HG03095 (cell line): ENCODE measurements at regions not wholly inside any gene's neighbourhood (a gene's known extent, or its start where the extent isn't known, plus 50 kb on each side); places are given as distances from the start of the nearest gene placed in this dataset.
"Not testable (repeated sequence)": the region's sequence is repeated elsewhere in the genome, so short reads cannot be mapped to it uniquely, and the experiment has no call there.

Experiments
- ATAC-seq: cut with Tn5 transposase; IDR thresholded peaks from one replicate; pipeline ENCODE4 v1.9.1; 2021; ENCODE audit warnings: moderate library complexity; ENCODE audit not compliant: unreplicated experiment

DNA sequence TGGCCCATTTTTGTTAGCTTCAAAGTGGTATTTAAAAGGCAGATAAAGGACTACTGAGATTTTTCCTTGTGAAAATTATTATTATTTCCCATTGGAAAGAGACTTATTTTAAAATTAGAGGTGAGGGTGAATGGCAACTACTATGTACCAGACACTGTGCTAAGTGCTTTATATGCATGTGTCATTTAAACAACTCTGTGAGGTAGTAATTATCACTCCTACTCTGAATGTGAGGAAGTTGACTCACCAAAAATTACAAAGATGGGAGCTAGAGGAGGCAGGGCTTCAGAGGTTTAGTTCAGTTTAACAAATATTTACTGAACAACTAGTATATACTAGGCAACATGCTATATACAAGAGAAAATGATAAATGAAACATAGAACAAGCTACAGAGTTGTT, 78.2 kb downstream of the MSL3 start:
- ATAC-seq, result no peak

DNA sequence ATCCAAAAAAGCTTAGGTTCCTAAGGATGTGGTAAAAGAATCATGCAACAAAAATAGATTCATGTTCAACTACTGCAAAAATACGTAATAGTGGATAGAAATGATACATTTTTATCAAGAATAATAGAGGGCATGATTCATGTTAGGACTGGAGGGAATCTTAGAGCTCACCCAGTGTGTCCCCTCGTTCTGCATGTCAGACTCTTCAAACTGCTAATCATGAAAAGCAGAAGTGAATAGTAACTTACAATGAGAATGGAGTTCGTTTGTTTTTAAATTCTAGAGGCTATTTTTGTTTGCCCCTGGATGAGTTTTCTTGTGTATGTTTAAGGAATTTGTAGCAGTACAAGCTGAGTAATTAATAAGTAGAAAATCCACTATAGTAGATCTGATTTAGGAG, 79.4 kb downstream of the MSL3 start:
- no peak for ATAC-seq

DNA sequence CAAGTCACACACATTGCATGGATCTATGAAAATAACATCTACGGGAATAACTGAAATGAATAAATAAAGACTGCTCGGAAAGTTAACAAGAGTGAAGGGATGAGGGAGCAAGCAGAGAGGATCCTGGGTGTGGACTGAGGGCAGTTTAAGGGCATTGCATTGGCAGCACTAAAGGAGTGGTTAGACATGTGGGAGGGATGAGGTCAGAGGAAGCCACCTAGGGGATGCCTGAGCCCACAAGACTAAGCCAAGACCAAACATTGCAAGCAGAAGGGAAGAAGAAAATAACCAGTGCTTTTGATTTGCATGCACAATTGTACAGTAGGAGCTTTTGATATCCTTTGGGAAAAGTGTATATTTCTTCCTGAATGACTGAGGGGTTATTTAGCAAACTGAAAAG, 106.1 kb downstream of the MSL3 start:
- ATAC-seq, result no peak

DNA sequence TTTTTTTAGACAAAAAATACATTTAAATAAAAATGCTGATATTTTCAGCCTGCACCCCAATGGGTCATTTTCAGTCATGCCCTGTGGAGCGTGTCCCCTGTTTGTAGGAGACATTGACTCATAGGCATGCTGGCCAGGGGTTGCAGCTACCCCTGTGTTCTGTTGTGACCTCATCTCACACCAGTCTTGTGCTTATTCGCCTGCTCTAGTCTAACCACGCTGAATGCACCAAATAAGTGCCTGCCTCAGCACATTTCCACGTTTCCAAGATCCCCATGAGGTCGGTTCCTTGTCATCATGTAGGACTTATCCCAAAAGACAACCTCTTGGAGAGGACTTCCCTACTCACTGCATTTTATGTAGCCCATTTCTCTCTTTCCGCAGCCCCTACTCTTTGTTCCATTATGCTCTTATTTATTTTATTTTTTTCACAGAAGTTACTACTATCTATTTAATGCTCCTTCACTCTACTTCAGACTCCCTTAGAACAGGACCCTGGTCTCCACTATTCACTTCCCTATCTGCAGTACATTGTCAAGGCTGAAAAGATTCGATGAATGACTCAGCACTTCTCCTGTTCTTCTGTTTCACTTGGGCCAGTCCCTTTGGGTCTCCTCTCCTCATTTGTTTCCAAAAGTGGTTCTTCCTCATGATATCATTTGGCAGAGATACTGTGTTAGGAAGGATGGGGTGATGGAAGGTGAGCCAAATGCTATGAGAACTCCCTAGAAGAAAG, 109.7 kb downstream of the MSL3 start:
- no peak for ATAC-seq

DNA sequence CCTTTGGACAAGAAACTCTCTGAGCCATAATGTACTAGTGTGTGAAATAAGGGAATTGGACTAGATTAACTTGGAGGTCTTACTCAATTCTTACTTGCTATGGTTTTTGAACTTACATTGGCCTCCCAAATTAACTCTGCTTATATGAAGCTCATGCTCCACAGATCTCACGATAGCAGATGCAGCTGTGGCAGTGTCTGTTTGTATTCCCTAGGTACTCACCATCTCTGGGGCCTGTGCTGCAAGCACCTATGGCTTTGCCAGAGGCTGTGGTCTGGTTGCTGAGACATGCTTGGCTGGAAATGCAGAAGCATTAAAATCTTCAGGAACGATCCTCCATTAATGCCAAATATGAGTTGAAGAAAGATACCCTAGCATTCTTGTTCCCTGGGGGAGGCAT, 112.8 kb downstream of the MSL3 start:
- no peak for ATAC-seq

DNA sequence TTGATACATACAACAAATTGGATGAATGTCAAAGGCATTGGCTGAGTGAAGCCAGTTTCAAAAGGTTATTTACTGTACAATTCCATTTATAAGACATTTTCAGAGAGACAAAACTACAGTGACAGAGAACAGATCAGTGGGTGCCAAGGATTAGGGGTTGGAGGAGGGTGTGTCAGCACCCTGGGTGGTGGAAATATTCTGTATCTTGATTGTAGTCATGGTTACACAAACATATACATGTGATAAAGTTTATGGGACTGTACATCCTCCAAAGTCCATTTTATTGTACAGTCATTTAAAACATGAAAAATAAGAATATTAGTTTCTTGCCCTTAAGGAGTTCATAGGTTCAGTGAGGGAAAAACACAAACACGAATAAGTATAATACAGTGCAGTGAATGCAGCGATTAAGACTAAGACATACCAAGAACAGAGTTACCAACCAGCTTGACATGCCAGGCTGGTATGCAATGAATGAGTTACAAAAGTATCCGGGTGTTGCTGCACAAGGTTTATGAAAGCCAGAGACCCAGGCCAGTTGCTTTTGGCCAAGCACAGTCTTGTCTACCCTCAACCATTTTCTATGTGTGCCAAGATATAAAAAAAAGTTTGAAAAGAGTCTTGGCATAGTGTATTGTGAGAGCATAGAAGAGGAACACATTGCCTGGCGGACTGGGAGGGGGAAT, 123.6 kb downstream of the MSL3 start:
- no peak for ATAC-seq

DNA sequence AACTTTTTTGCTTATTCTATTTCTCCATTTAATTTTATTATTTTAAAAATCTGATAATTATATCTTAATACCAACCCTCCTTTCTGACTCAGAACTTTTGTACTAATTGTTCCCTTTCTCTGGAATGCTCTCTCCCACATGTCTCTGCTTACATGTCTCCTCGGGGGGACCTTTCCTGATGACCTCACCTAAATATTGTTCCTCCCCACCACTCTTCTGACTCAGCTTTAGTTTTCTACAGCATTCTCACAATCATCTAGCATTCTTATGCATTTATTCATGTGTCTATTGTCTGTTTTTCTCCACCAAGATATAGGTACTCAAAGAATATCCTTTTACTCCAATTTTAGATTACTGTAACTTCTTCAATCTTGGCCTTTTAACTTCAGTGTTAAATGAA, 128.7 kb downstream of the MSL3 start:
- no peak for ATAC-seq

DNA sequence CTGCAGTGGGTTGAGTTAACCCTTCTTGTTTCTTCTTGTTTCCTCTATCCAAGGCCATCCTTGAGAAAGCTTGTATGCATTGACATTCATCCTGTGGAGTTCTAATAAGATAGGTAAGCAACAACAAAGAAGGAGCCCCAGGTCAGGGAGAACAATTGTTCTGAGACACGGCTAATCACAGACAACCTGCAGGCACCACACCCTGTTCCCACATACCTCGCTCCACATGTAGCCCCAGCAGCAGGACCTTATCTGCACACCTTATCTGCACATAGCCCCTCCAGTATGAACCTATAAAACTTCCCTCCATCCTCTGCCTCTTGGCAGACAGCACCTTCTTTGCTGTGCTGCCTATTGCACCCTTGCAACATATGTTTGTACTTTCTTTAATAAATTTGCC, 129.1 kb downstream of the MSL3 start:
- no peak for ATAC-seq

DNA sequence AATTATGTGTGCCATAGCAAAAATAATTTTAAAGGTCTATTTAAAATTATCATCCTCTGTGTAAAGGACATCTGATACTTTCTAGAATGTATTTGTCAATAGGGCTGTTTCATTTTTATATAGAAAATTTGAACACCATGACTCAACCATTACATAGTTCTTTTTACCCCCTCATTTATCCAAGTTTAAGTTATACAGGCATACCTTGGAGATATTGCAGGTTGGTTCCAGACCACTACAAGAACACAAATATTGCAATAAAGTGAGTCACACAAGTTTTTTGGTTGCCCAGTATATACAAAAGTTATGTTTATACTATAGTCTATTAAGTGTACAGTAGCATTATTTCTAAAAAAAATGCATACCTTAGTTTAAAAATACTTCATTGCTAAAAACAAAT, 130.4 kb downstream of the MSL3 start:
- ATAC-seq, result no peak

DNA sequence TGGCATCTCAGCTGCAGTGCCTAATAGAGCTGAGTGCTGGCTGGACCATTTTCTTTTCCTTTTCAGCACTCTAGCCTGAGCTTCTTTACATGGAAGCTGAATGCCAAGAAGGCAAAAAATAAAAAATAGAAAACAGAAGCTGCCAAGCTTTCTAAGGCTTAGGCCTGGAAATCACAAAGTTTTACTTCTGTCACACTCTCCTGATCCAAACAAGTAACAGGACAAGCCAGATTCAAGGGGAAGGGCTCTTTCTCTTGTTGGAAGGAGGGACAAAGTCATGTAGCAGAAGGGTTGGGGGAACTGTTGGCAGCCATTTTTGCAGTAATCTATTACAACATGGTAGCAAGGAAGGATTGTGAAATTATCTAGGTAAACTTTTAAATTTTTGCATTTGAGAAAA, 131.8 kb downstream of the MSL3 start:
- ATAC-seq, result no peak

DNA sequence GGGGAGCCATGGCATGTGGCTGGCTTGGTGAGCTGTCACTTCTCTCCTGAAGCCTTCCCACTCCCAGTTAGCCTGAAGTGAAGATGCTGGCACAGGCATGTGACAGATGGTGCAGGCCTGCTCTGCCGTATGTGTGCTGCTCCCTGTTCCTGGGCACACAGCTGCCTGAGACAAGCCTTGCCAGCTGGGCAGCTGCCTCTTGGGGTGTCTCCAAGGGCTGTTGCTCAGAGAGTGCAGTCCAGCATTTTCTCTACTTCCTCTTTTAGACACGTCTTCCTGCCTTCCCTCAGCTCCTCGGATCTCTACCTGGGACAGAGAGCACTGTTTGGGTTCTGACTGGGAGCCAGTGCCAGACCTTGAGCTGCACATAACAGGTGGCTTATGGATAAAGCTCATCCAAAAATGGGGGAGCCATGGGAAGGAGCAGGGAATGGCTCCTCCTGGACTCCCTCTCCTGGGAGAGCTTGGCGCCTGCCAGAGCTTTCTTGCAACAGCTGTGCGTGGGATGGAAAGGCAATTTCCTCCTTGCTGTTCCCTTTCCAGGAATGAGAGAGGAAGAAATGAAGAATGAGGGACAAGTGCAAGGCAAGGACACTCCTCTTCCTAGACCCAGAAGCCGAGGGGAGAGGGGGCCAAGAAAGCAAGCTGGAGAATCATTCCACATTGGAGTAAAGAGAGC, 132.9 kb downstream of the MSL3 start:
- ATAC-seq, result no peak

DNA sequence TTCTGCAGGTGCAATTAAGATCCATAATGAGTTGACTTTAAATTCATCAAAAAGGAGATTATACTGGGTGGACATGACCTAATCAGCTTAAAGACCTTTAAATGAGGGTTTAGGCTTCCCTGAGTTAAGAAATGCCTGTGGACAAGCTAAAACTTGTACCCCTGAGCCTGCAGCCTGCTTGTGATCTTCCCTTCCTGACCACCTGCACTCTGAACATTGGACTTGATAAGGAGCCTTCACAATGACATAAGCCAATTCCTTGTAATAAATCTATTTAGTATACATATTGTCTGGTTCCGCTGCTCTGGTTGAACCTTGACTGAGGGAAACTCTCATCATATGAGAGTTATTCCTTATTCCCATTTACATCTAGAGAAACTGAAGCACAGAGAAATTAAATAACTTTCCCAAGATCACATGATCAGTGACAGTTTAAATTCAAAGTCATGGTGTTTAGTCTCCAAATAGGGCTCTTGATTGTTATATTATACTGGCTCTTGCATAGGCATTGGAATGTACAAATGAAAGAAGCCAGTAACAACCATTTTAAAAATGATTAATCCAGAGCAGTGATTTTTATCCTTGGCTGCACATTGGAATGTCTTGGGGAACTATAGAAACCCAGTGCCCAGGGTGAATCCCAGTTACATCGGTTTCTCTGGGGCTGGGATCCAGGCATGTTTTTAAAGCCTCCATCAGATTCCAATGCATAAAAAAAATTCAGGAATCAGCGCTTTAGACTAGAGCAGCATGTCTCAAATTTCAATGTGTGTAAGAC, 136.1 kb downstream of the MSL3 start:
- no peak for ATAC-seq

DNA sequence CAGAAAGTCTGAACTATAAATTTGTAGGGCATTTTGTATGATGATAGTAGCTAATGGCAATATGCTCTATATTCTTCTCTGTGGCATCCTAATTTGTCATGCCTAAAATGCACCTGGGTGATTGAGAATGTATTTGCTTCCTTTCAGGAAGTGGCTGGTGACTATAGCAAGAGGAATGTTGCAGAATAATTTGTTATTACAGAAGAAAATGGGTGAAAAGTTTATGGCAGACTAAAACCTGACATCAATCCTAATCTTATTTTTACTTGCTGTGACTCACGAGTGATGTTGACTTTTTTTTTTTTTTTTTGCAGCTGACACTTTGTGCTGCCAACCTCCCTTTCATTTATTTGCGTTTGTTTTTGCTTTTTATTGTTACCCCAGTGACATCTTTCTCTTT, 141.1 kb downstream of the MSL3 start:
- ATAC-seq, result no peak

DNA sequence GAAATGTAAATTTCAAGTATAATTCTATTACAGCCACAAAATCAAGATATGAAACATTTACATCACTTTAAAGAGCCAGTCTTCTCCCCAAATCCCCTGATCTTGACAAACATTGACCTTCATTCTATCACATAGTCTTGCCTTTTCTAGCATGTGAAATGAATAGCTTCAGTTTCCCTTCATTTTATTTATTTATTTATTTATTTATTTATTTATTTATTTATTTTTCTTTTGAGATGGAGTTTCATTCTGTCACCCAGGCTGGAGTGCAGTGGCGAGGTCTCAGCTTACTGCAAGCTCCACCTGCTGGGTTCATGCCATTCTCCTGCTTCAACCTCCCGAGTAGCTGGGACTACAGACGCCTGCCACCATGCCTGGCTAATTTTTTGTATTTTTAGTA, 147.9 kb downstream of the MSL3 start:
- ATAC-seq, result not testable (repeated sequence)

DNA sequence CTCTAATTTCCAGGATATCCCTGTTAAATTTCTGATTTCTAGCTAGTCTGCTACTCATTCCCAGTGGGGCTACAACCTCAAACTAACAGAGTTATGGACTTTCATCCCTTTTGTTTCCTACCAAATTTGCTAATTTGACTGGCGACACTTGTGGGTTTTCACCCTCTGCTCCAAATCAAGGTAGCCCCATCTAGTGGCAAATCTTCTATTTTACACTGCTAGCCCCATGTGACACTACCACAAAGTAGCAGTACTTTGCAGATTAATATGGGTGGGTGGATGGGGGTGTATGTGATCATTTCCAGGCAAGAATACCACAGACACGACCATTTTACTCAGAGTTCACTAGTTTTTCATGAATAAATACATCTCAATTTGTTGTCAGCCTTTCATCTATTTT, 150.3 kb downstream of the MSL3 start:
- peak; percentile 69 for ATAC-seq

DNA sequence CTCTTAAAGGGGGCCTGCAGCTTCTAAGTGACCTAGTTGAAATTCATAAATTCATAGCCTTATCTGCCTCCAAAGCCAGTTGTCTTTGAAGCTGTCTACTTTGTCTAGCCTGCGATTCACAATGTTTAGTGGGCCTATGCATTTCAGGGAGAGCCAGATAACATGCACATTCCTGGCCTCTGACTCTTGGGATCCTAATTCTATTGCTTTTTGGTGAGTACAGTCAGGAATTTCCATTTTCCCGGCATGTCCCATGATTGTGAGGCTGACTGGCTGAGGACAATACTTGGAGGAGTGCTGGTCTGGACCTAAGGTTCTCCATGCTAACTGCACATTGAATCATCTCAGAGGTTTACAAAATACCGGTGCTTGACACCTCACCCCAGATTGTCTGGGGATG, 155.0 kb downstream of the MSL3 start:
- no peak for ATAC-seq

DNA sequence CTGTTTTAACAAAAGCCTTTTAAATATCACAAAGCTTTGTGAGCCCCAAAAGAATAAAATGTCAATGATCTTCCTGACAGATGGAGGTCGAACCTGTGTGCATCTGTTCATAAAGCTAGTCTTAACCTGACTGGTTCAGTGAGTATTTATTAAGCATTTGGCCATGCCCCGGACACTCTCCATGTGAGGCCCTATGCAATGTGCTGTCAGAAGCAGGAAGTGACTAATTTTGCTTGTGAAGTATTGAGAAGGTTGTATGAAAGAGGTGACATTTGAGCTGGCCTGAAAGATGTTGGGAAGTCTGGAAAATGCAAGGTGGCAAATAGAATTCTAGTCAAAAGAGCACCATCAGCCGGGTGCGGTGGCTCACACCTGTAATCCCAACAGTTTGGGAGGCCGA, 171.4 kb downstream of the MSL3 start:
- no peak for ATAC-seq

DNA sequence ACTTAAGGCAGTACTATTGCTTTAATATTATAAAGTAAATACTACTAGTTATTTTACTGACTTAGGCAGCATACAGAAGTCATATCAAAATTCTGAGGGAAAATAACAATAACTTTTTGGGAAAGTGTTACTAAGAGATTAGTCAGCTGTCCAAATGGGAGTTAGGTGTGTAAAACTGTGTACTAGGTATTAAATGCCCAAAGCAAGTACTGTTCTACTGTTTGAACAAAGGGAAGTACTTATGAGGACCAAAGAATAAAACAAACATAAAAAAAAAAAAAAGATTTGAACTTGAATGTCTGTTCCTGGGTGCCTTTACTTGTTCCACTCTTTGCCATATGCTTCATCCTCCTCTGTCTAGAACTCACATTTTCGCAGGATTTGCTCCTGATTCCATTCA, 174.4 kb downstream of the MSL3 start:
- no peak for ATAC-seq

DNA sequence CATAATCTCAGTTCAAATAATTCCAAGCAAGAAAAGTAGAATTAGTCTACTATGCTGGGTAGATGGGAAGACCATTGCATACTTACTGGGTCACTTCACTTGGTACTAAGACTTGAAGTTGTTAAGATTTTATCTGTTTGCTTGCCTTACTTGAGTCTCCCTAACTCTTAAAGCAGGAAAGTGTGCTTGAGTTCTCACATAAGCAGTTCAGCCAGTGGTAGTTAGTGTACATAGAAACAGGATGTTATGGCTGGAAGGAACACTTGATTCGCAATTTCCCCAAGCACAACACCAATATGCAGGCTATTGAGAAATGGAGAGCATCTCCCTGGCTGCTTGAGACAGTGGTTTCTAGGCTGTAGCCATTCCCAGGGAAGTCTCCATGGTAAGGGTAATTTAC, 176.1 kb downstream of the MSL3 start:
- no peak for ATAC-seq

DNA sequence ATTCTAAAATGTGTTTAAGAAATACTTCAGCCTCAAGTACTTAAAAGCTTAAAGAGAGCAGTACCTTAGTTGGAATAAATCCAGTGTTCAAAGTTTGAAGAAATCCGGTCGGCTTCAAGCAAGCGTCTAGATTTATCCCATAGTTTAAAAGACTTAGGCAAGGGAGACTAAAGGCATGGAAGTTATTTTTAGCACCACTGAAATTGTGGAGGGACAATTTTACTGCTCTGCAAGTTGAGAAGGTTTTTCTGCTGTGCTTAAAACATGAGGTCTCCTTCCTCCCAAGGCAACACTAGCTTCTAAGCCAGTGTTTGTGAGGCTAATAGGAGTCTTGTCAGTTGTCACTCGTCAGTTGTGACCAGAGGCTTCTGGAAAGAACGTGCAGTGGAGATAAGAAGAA, 183.5 kb downstream of the MSL3 start:
- no peak for ATAC-seq

DNA sequence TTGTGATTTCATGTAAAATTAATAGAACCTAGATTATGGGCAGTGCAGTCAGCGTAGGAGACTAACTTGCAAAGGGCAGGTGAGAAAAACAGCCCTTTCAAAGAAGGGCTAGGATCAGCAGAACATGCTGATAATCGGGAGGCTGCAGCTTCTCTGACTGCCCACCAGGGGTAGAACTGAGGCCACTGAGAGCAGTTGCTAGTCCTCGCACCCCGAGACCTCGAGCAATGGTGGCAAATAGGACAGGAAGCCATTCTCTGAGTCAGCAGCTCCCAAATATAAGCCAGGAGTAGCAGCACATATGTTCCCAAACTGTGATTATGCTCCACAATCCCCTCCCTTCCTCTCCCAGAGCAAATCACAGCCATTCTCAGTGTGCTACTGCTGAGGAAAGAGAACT, 186.5 kb downstream of the MSL3 start:
- no peak for ATAC-seq

DNA sequence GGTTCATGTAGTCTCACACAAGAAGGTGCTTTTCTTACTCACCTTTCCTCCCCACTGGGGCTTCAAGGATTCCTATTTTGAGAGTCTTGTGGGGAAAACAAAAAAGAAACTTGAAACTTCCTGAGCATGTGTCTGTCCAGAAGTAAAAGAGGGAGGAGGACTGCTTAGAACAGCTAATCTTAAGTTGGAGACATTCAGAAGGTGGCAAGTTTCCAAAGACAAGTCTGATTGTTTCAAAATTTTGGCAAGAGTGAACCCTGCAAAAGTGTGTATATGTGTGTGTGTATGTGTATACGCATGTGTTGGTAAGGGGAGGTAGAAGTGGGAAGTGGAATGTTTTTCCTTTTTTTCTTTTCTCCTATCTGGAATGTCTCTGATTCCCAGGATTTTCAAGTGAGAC, 189.0 kb upstream of the FRMPD4 start:
- ATAC-seq, result no peak
